ENCODE measurements at regions not wholly inside any gene's neighbourhood (a gene's known extent, or its start where the extent isn't known, plus 50 kb on each side); places are given as distances from the start of the nearest gene placed in this dataset.

GRCh38 chr5:13998254-13998653, 53.8 kb upstream of the DNAH5 start:
- TF ChIP-seq EP300 (IDR thresholded peaks at IDR 0.05; ENCODE audit: borderline replicate concordance in 1 of 2, control insufficient read depth in 1 of 2, low read depth in 2 of 2, low read length in 2 of 2) (no peak), POLR2A (IDR thresholded peaks at IDR 0.05; ENCODE audit: low read depth, low read length) (no peak), CBFB (IDR thresholded peaks at IDR 0.05; ENCODE audit: low read depth) (no peak), RAD21 (IDR thresholded peaks at IDR 0.05; ENCODE audit: insufficient read depth, low read depth, low read length) (no peak), POLR2AphosphoS5 (IDR thresholded peaks at IDR 0.05; ENCODE audit: low read length) (no peak), EZH2 (IDR thresholded peaks at IDR 0.05; ENCODE audit: borderline replicate concordance, control insufficient read depth, low read depth, low read length) (no peak)
